T-cell (primary cell): ENCODE measurements at regions not wholly inside any gene's neighbourhood (a gene's known extent, or its start where the extent isn't known, plus 50 kb on each side); places are given as distances from the start of the nearest gene placed in this dataset.

Experiments used
- ATAC-seq, 4 experiments: fragments of 200-7000 bp in 3 of 4; fragments of 150-1000 bp in 1 of 4; cut with Tn5 transposase; replicated peaks in 1 of 4; 1 replicate in 3 of 4; 2 replicates in 1 of 4; pipeline ENCODE4 v1.10.0; 2021; ENCODE audit warnings: moderate library complexity in 3 of 4, mild to moderate bottlenecking in 2 of 4, moderate number of reproducible peaks in 1 of 4
- CTCF ChIA-PET, 2 donors: fragments of 300-600 bp; sonication (Branson Sonifier 250); formaldehyde crosslinking; loops; one replicate each; lab custom pipeline; 2022; ENCODE audit warnings: antibody characterized with exemption in 2 of 2; lab: Charles Lee
- POLR2A ChIA-PET, 2 donors: fragments of 300-600 bp; sonication (Branson Sonifier 250); formaldehyde crosslinking; loops; one replicate each; lab custom pipeline; 2022; ENCODE audit warnings: antibody characterized with exemption in 2 of 2; lab: Charles Lee
- DNase-seq, 35 experiments: peaks; one replicate each; pipeline versions ENCODE4 v3.0.0 to v3.0.0-alpha.2; 2013 to 2023
- H3K27ac ChIP-seq: one replicate; pipeline ENCODE4 v1.5.1; 2013; ENCODE audit warnings: low read length
- H3K27me3 ChIP-seq, 2 experiments: replicated peaks in 1 of 2; 1 replicate in 1 of 2; 2 replicates in 1 of 2; pipeline versions ENCODE4 v1.6.1 to v1.7.0; 2013; ENCODE audit warnings: low read length in 1 of 2, mixed read lengths in 1 of 2; ENCODE audit not compliant: control insufficient read depth in 2 of 2, insufficient read depth in 2 of 2; ENCODE audit errors: extremely low read depth in 1 of 2
- H3K36me3 ChIP-seq, 2 donors: 1 replicate in 1 of 2; 2 replicates in 1 of 2; pipeline versions ENCODE4 v1.6.1 to v1.7.0; 2013; ENCODE audit warnings: low read length in 1 of 2; ENCODE audit not compliant: control insufficient read depth in 2 of 2, insufficient read depth in 1 of 2; ENCODE audit errors: extremely low read depth in 1 of 2
- H3K4me1 ChIP-seq, 2 experiments: 1 replicate in 1 of 2; 2 replicates in 1 of 2; pipeline versions ENCODE4 v1.6.1 to v1.7.0; 2013; ENCODE audit warnings: low read length in 2 of 2, mixed read lengths in 1 of 2; ENCODE audit not compliant: insufficient read depth in 2 of 2, control insufficient read depth in 1 of 2; ENCODE audit errors: extremely low read depth in 1 of 2
- H3K4me3 ChIP-seq, 2 donors: 1 replicate in 1 of 2; 2 replicates in 1 of 2; pipeline versions ENCODE4 v1.5.1 to v1.7.0; 2013; ENCODE audit warnings: mild to moderate bottlenecking in 2 of 2, low read length in 1 of 2, moderate library complexity in 1 of 2; ENCODE audit not compliant: control insufficient read depth in 1 of 2; ENCODE audit errors: extremely low read depth in 1 of 2
- H3K9me3 ChIP-seq: 2 replicates; pipeline ENCODE4 v1.7.0; 2013
- H3K27ac Mint-ChIP-seq, 2 donors: one replicate each; pipeline ENCODE4 v1.8.0; 2020 to 2021; ENCODE audit warnings: mild to moderate bottlenecking in 2 of 2, mixed read lengths in 2 of 2
- H3K27me3 Mint-ChIP-seq, 2 donors: one replicate each; pipeline ENCODE4 v1.8.0; 2021 to 2022; ENCODE audit warnings: mixed read lengths in 2 of 2
- H3K36me3 Mint-ChIP-seq: one replicate; pipeline ENCODE4 v1.8.0; 2021; ENCODE audit warnings: mixed read lengths
- H3K4me1 Mint-ChIP-seq, 3 donors: one replicate each; pipeline ENCODE4 v1.8.0; 2020 to 2022; ENCODE audit warnings: mixed read lengths in 3 of 3, mild to moderate bottlenecking in 1 of 3
- H3K4me3 Mint-ChIP-seq, 3 donors: one replicate each; pipeline ENCODE4 v1.8.0; 2020 to 2022; ENCODE audit warnings: mild to moderate bottlenecking in 3 of 3, mixed read lengths in 3 of 3, moderate library complexity in 3 of 3
- H3K9me3 Mint-ChIP-seq, 3 donors: one replicate each; pipeline ENCODE4 v1.8.0; 2020 to 2022; ENCODE audit warnings: mixed read lengths in 3 of 3
- WGBS: methylation state at CpG from one replicate; pipeline ENCODE4 v1.1.5; 2013; ENCODE audit warnings: missing lambda C conversion rate; ENCODE audit not compliant: insufficient coverage; 5-methylcytosine and 5-hydroxymethylcytosine counted together

DNA sequence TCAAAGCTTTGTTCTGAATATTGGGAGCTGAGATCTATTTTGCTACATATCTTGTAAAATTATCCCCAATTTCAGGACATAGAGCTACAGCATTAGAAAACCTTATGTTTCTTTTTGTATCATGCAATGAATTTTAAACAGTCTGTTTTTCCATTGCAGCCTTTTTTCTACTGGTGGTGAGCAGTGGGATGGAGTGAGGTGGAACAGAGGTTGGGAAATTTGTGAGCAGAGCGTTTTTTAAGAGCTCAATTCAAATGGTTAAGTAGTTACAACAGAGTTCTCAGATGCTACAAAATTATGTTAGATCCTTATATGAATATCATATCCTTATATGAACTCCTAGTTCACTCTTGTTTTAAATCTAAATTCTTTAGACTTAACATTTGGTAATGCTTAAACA is 139.0 kb upstream of the PLEKHG7 start:
- no peak overlapping the region for H3K27ac ChIP-seq
- H3K9me3 ChIP-seq, result no peaks in the 10 kb centered on the region
- no peak overlapping the region for H3K4me3 ChIP-seq
- Mint-ChIP-seq H3K4me3 (no peak overlapping the region), H3K9me3 (peaks cover 0 to 34% (median 4%) of the 10 kb centered on the region in 3 donors), H3K27me3 (no peaks in the 10 kb centered on the region), H3K36me3 (peaks cover 4% of the 10 kb centered on the region), H3K27ac (no peak overlapping the region), H3K4me1 (peaks cover 15 to 36% (median 27%) of the 10 kb centered on the region in 3 donors)
- DNase-seq (no peak), ATAC-seq (no peak)
- no peaks in the 10 kb centered on the region for H3K36me3 ChIP-seq
- no peaks in the 10 kb centered on the region for H3K27me3 ChIP-seq
- whole genome bisulfite sequencing, result no CpG with 5 or more reads among the region's 1 CpG
- CTCF ChIA-PET, result interaction anchor here (0.5 to 1.7 kb wide), 6 partner anchors 8 to 1202 kb away, joined by 3 to 5 read pairs (median 3); no protein-coding TSS in a partner anchor
- POLR2A ChIA-PET, result interaction anchor here (1.1 to 1.5 kb wide), 2 partner anchors 418 kb away, joined by 4 read pairs; partner anchors contain the start of gene BTG1 (in 2 of the 2)
- peaks cover 0 to 4% of the 10 kb centered on the region in 2 experiments for H3K4me1 ChIP-seq

DNA sequence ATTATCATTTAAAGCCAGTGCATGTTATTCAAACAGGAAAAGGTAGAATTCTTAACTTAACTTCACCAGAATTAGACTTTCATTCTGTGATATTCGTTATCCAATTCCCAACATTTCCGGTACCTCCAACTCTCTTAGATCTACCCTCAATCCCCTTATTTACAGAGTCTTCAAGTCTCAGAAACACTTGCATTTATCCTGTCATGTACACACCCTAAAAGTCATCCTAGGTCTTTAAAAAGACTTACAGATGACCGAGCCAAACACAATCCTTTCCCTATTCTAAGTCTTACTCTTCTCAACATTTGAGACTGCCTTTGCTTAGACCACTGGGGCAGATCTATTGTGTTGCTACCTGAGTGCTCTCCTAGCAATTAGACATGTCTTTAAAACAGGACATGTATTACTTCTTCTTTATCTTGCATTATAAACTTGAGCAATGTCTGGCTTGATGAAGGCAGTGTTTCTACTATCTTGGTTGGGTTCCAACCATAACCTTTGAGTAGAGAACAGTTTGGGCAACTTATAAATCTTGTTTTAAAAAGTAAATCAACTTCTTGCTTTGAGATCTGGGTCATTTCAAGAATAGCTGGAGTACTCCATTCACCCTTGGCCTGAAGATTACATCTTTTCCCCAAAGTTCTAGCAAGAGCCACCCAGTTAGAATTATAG is 140.6 kb upstream of the PLEKHG7 start:
- no peak overlapping the region for H3K4me3 Mint-ChIP-seq
- peaks cover 27 to 45% (median 34%) of the 10 kb centered on the region in 3 donors for H3K4me1 Mint-ChIP-seq

DNA sequence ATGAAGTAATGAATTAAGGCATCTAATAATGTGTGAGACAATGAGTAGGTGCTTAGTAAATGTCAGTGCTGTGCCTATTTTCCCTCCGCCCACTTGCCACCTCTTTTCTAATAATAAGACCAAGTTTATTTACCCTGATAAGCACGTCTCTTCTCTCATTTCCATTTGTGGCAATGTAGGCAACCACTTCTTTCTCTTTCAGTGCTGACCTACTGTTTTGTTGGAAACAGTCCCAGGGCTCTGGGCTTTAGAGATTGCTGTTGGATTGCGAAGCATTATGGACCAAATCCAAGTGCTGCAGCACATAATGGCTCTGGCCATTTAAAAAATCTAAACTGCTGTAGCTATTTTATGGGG is 141.3 kb upstream of the PLEKHG7 start:
- no peaks in the 10 kb centered on the region for H3K36me3 ChIP-seq
- no peak for ATAC-seq
- Mint-ChIP-seq H3K36me3 (no peaks in the 10 kb centered on the region), H3K4me1 (peaks cover 30 to 45% (median 36%) of the 10 kb centered on the region in 3 donors), H3K27me3 (no peaks in the 10 kb centered on the region), H3K27ac (no peak overlapping the region), H3K9me3 (peaks cover 0 to 28% (median 4%) of the 10 kb centered on the region in 3 donors), H3K4me3 (no peak overlapping the region)
- no peak overlapping the region for H3K27ac ChIP-seq
- H3K9me3 ChIP-seq, result no peaks in the 10 kb centered on the region
- no peaks in the 10 kb centered on the region for H3K27me3 ChIP-seq
- H3K4me1 ChIP-seq, result peaks cover 6 to 9% of the 10 kb centered on the region in 2 experiments
- WGBS, result no CpG with 5 or more reads among the region's 3 CpGs
- no peak overlapping the region for H3K4me3 ChIP-seq
- DNase-seq, result no peak
- POLR2A ChIA-PET, result no interaction called here
- CTCF ChIA-PET, result no interaction called here

More for the DNA sequence above, 140.6 kb upstream of the PLEKHG7 start:
- H3K27ac Mint-ChIP-seq, result peak overlapping the region; percentile 0 to 3
- no peaks in the 10 kb centered on the region for H3K9me3 ChIP-seq
- DNase-seq (no peak), ATAC-seq (no peak)
- H3K27me3 Mint-ChIP-seq, result no peaks in the 10 kb centered on the region
- H3K36me3 ChIP-seq, result no peaks in the 10 kb centered on the region
- H3K27me3 ChIP-seq, result no peaks in the 10 kb centered on the region
- no peak overlapping the region for H3K4me3 ChIP-seq
- POLR2A ChIA-PET, result interaction anchor here in 1 of 2 donors (0.6 to 1.5 kb wide), 4 partner anchors 364 to 1013 kb away, joined by 3 to 4 read pairs (median 3); partner anchors contain the start of gene BTG1
- H3K27ac ChIP-seq, result no peak overlapping the region
- CTCF ChIA-PET, result interaction anchor here (1.3 to 1.6 kb wide), 3 partner anchors 8 to 1180 kb away, joined by 3 to 5 read pairs (median 5); no protein-coding TSS in a partner anchor
- peaks cover 4% of the 10 kb centered on the region for H3K36me3 Mint-ChIP-seq
- peaks cover under 1 to 2% of the 10 kb centered on the region in 2 experiments for H3K4me1 ChIP-seq
- 90% methylated on average over 3 of the region's 3 CpGs for WGBS
- H3K9me3 Mint-ChIP-seq, result peaks cover 0 to 32% (median 4%) of the 10 kb centered on the region in 3 donors

DNA sequence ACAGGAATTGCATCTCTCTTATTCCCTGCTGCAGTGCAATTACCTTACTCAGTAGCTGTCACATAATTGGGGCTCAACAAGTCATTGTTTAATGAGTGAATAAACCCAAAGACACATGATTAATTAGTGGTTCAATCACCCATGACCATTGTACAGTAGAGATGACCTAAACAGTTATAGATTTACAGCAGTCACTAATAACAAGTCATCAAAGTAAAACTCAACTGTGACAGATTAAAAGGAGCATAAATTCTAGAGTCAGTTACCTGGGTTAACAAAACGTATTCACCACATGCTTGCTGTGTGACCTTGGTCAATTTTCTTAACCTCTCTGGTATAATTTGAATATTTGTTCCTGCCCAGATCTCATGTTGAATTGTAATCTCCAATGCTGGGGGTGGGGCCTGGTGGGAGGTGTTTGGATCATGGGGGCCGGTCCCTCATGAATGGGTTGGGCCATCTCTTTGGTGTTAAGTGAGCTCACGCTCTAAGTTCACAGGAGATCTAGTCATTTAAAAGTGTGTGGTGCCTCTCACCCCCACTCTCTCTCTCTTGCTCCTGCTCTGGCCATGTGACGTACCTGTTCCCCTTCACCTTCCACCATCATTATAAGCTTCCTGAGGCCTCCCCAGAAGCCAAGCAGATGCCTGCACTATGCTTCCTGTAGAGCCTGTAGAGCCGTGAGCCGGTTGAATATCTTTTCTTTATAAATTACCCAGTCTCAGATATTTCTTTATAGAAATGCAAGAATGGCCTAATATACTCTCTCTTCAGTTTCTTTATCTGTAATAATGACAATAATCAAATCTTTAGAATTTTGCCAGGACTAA is 141.9 kb upstream of the PLEKHG7 start:
- ATAC-seq (no peak), DNase-seq (no peak)
- H3K36me3 Mint-ChIP-seq, result no peaks in the 10 kb centered on the region
- peaks cover 36 to 49% (median 40%) of the 10 kb centered on the region in 3 donors for H3K4me1 Mint-ChIP-seq
- no peak overlapping the region for H3K4me3 ChIP-seq
- peaks cover 10 to 11% of the 10 kb centered on the region in 2 experiments for H3K4me1 ChIP-seq
- no peak overlapping the region for H3K27ac ChIP-seq
- CTCF ChIA-PET, result no interaction called here
- 100% methylated on average over 1 of the region's 6 CpGs for WGBS
- H3K9me3 Mint-ChIP-seq, result peaks cover 0 to 24% (median 2%) of the 10 kb centered on the region in 3 donors
- H3K9me3 ChIP-seq, result no peaks in the 10 kb centered on the region
- no peaks in the 10 kb centered on the region for H3K27me3 Mint-ChIP-seq
- no peaks in the 10 kb centered on the region for H3K27me3 ChIP-seq
- H3K36me3 ChIP-seq, result no peaks in the 10 kb centered on the region
- POLR2A ChIA-PET, result interaction anchor here in 1 of 2 donors (0.7 kb wide), 1 partner anchor 606 kb away, joined by 3 read pairs; no protein-coding TSS in a partner anchor
- no peak overlapping the region for H3K27ac Mint-ChIP-seq
- H3K4me3 Mint-ChIP-seq, result no peak overlapping the region

DNA sequence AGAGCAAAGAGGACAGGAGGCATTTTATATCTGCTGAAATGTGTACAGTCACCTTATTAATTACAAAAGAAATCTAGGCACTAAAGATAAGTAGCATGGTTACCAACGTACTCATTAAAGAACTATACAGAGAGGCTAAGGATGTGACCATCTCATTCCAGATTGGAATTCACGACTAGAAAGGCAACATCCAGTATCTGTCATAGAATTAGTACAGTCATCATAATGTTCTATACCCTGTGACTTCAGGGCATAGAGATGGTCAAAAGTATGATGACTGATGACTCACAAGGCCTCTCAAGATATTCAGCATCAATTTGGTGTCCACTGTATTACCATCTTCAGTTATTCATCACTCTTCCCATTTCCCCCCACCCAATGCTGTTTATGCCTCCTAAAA is 144.0 kb upstream of the PLEKHG7 start:
- peak overlapping the region in 1 of 2 donors; percentile 20 for H3K27ac Mint-ChIP-seq
- DNase-seq (no peak), ATAC-seq (no peak)
- H3K9me3 Mint-ChIP-seq, result peaks cover 0 to 12% (median 0%) of the 10 kb centered on the region in 3 donors
- no peak overlapping the region for H3K4me3 Mint-ChIP-seq
- Histone ChIP-seq H3K4me1 (peaks cover 12 to 18% of the 10 kb centered on the region in 2 experiments), H3K27me3 (no peaks in the 10 kb centered on the region), H3K36me3 (no peaks in the 10 kb centered on the region), H3K4me3 (no peak overlapping the region), H3K9me3 (no peaks in the 10 kb centered on the region), H3K27ac (no peak overlapping the region)
- ChIA-PET POLR2A (no interaction called here), CTCF (interaction anchor here in 1 of 2 donors (1.7 kb wide), 1 partner anchor 12 kb away, joined by 4 read pairs; no protein-coding TSS in a partner anchor)
- no peaks in the 10 kb centered on the region for H3K27me3 Mint-ChIP-seq
- H3K4me1 Mint-ChIP-seq, result peaks cover 55 to 60% (median 55%) of the 10 kb centered on the region in 3 donors
- H3K36me3 Mint-ChIP-seq, result no peaks in the 10 kb centered on the region
- no CpG with 5 or more reads among the region's 2 CpGs for WGBS

DNA sequence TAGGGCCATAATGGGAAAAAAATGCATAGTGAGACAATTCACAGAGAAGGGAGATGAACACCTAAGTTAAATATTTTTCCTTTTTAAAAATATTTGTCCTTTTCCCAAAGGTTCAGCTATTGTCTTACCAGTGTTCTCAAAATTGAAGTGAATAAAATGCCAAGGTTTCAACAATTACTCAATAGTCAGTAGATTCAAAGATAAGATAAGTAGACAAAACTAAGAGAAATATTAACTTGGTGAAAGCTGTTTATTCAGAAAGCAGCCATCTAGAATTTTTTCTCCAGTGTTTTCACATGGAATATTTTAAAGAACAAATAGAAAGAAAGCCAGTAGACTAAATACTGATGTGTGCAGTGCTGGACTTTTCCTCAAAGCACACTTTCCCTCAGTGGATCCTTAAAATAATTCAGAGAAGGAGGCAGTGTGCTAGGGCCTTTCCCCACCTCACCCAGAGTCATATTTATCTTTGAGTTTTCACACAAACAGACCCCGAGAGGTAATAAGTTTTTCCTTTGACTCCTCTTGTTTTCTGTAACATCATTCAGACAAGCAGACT is 144.5 kb upstream of the PLEKHG7 start:
- Mint-ChIP-seq H3K27ac (peak overlapping the region in 1 of 2 donors; percentile 33), H3K4me1 (peaks cover 55 to 58% (median 55%) of the 10 kb centered on the region in 3 donors), H3K36me3 (no peaks in the 10 kb centered on the region), H3K9me3 (peaks cover 0 to 12% (median 0%) of the 10 kb centered on the region in 3 donors), H3K27me3 (no peaks in the 10 kb centered on the region), H3K4me3 (no peak overlapping the region)
- Histone ChIP-seq H3K4me3 (no peak overlapping the region), H3K27me3 (no peaks in the 10 kb centered on the region), H3K4me1 (peaks cover 12 to 22% of the 10 kb centered on the region in 2 experiments), H3K9me3 (no peaks in the 10 kb centered on the region), H3K36me3 (no peaks in the 10 kb centered on the region), H3K27ac (peak overlapping the region; percentile 7)
- WGBS, result no CpG with 5 or more reads among the region's 1 CpG
- CTCF ChIA-PET, result interaction anchor here (1.5 to 1.7 kb wide), 3 partner anchors 12 to 1176 kb away, joined by 4 to 6 read pairs (median 4); no protein-coding TSS in a partner anchor
- DNase-seq (no peak), ATAC-seq (no peak)
- POLR2A ChIA-PET, result no interaction called here
